ENCODE measurements at regions not wholly inside any gene's neighbourhood (a gene's known extent, or its start where the extent isn't known, plus 50 kb on each side); places are given as distances from the start of the nearest gene placed in this dataset.

GRCh38 chr4:30471861-30472260 is 248.3 kb upstream of the PCDH7 start:
- Histone ChIP-seq H3K4me1 (ENCODE audit: insufficient read depth, low read length) (no peaks in the 10 kb centered on the region), H2AFZ (ENCODE audit: low read depth, low read length) (no peak overlapping the region), H3K27me3 (ENCODE audit: insufficient read depth, low read length) (no peaks in the 10 kb centered on the region), H3K4me3 (ENCODE audit: low read length) (no peak overlapping the region), H3K9me3 (ENCODE audit: low read length) (no peaks in the 10 kb centered on the region), H3K36me3 (ENCODE audit: insufficient read depth, low read length) (no peaks in the 10 kb centered on the region)

DNA sequence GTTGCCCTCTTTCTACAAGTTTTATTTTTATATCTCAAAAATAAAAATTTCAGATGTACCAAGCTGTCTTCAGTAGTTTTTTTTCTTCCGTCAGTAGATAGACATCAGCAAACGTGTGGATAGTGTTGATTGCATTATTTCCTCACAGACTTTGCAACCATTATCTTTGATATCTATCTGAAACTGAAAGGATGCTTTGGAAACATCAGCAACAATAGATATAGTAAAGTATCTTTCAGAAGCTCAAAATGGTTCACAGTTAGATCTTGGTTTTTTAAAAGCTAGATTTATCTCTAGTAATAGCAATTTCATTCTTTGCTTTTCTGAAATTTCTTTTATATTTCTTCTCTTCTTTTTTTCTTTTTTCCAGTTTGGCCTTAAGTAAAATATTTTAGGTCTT is 246.9 kb upstream of the PCDH7 start:
- Histone ChIP-seq H3K9me3 (ENCODE audit: low read length) (no peaks in the 10 kb centered on the region), H3K27me3 (ENCODE audit: insufficient read depth, low read length) (no peaks in the 10 kb centered on the region), H2AFZ (ENCODE audit: low read depth, low read length) (no peak overlapping the region), H3K4me1 (ENCODE audit: insufficient read depth, low read length) (no peaks in the 10 kb centered on the region), H3K4me3 (ENCODE audit: low read length) (no peak overlapping the region), H3K36me3 (ENCODE audit: insufficient read depth, low read length) (no peaks in the 10 kb centered on the region)

DNA sequence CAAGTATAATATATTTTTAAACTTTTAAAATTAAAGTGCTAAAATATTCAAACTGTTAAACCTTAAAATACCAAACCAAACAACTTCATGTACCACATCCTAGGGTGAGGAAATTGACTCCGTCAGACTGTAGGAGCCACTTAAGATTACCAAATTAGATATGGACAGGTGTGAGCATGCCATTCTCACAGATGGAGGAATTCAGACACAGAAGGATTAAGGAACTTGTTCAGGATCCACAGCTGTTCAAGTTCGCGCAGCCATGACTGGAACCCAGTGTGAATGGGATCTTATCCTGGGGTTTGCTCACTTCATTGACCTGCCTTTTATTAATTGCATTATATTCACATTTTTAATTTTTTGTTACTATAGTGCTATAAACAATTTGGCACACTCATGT is 224.9 kb upstream of the PCDH7 start:
- H3K4me1 ChIP-seq (ENCODE audit: insufficient read depth, low read length): no peaks in the 10 kb centered on the region
- H3K4me3 ChIP-seq (ENCODE audit: low read length): no peak overlapping the region
- H3K27me3 ChIP-seq (ENCODE audit: insufficient read depth, low read length): no peaks in the 10 kb centered on the region
- no peaks in the 10 kb centered on the region for H3K9me3 ChIP-seq (ENCODE audit: low read length)
- H3K36me3 ChIP-seq (ENCODE audit: insufficient read depth, low read length): no peaks in the 10 kb centered on the region
- H2AFZ ChIP-seq (ENCODE audit: low read depth, low read length): no peak overlapping the region

DNA sequence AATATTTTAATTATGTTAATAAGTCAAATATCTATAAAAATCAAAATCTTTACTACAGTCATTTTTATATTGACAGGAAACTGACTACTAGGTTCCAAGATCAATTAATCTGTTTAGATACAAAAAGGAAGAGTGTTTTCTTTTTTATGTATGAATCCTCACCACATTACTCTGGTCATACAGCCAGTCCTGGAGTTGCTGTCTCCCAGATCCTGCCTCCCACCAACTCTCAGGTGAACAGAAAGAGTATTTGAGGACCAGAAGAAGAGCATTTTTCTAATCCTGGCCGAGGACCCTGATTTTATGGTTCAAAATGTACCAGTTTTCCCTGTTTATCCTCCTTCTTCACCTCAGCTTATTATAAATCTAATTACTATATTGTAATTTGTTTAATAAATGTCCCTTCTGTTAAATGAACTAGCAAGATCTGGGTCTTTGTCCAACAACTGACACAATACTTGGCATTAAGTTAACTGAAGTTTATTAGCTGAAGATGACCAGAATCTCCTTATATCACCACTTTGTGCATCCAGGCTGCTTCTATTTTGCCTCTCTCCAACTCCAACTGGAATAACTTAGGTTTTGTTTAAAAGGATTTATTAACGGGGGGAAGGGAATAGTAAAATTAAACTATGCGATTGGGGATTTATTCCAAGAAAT is 224.4 kb upstream of the PCDH7 start:
- Histone ChIP-seq H3K27me3 (ENCODE audit: insufficient read depth, low read length) (no peaks in the 10 kb centered on the region), H2AFZ (ENCODE audit: low read depth, low read length) (no peak overlapping the region), H3K9me3 (ENCODE audit: low read length) (no peaks in the 10 kb centered on the region), H3K36me3 (ENCODE audit: insufficient read depth, low read length) (no peaks in the 10 kb centered on the region), H3K4me3 (ENCODE audit: low read length) (no peak overlapping the region), H3K4me1 (ENCODE audit: insufficient read depth, low read length) (no peaks in the 10 kb centered on the region)

DNA sequence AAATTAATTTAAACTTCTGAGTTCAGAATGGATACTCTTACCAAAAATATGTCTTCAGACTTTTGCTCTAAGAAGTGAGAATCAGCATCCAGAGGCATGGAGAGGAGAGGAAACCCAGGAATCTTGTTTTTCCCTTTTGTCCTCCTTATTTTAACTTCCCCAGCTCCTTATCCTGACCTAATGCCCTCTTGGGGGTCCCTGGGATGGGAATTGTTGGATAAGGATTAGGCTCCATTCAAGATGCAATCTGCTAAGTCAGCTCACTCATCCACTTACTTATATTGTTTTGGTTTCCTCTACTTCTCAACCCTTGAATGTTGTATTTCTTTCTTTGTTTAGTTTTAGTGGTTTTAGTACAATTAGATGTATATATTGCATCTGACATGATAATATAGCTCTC is 208.4 kb upstream of the PCDH7 start:
- Histone ChIP-seq H3K4me3 (ENCODE audit: low read length) (no peak overlapping the region), H2AFZ (ENCODE audit: low read depth, low read length) (no peak overlapping the region), H3K4me1 (ENCODE audit: insufficient read depth, low read length) (no peaks in the 10 kb centered on the region), H3K36me3 (ENCODE audit: insufficient read depth, low read length) (no peaks in the 10 kb centered on the region), H3K9me3 (ENCODE audit: low read length) (no peaks in the 10 kb centered on the region), H3K27me3 (ENCODE audit: insufficient read depth, low read length) (no peaks in the 10 kb centered on the region)

DNA sequence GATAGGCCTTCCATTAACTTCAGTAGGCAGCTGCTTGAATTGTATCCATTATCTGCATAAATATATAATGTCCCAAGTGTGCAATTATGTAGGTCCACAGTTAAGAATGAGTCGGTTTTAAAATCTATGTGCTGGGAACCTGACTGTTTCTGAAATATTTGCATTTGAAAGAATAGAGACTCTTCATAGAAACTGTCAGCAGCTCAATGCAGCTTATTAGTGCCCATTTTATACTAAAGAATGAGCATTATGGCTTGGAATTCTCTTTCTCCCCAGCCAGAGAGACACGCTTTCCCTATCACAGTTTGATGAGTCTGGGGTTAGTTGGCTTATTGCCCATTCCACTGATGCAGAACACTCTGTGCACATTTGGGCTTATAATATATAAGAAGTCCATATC is 202.0 kb upstream of the PCDH7 start:
- no peaks in the 10 kb centered on the region for H3K36me3 ChIP-seq (ENCODE audit: insufficient read depth, low read length)

GRCh38 chr4:30525662-30526315 is 194.4 kb upstream of the PCDH7 start:
- Histone ChIP-seq H3K9me3 (ENCODE audit: low read length) (no peaks in the 10 kb centered on the region), H3K27me3 (ENCODE audit: insufficient read depth, low read length) (no peaks in the 10 kb centered on the region), H3K4me1 (ENCODE audit: insufficient read depth, low read length) (peaks cover 6% of the 10 kb centered on the region), H3K36me3 (ENCODE audit: insufficient read depth, low read length) (no peaks in the 10 kb centered on the region), H3K4me3 (ENCODE audit: low read length) (no peak overlapping the region), H2AFZ (ENCODE audit: low read depth, low read length) (no peak overlapping the region)

More for the DNA sequence above, 202.0 kb upstream of the PCDH7 start:
- H3K9me3 ChIP-seq (ENCODE audit: low read length): no peaks in the 10 kb centered on the region
- H3K4me3 ChIP-seq (ENCODE audit: low read length): no peak overlapping the region
- no peak overlapping the region for H2AFZ ChIP-seq (ENCODE audit: low read depth, low read length)
- no peaks in the 10 kb centered on the region for H3K27me3 ChIP-seq (ENCODE audit: insufficient read depth, low read length)
- no peaks in the 10 kb centered on the region for H3K4me1 ChIP-seq (ENCODE audit: insufficient read depth, low read length)

GRCh38 chr4:30535255-30535654 is 184.9 kb upstream of the PCDH7 start:
- no peaks in the 10 kb centered on the region for H3K36me3 ChIP-seq (ENCODE audit: insufficient read depth, low read length)
- no peaks in the 10 kb centered on the region for H3K9me3 ChIP-seq (ENCODE audit: low read length)
- H3K4me3 ChIP-seq (ENCODE audit: low read length): no peak overlapping the region
- no peaks in the 10 kb centered on the region for H3K4me1 ChIP-seq (ENCODE audit: insufficient read depth, low read length)
- H2AFZ ChIP-seq (ENCODE audit: low read depth, low read length): no peak overlapping the region
- no peaks in the 10 kb centered on the region for H3K27me3 ChIP-seq (ENCODE audit: insufficient read depth, low read length)

DNA sequence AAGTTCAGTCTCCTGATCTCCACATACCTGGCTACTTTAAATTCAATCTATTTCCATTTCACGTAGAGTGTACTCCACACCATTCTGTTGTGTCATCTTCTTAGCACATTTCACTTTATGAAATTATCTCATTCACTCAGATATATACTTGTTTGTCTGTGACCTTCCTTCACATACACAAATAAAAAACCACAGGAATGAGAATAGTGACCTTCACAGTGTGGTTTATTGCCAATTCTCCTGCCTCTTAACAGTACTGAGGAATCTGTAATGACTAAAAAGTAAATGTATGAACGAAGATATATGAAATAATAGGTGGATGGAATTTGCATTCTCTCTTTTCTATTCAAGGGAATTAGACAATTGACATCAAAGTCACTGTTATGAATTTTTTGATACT is 183.9 kb upstream of the PCDH7 start:
- Histone ChIP-seq H3K27me3 (ENCODE audit: insufficient read depth, low read length) (no peaks in the 10 kb centered on the region), H3K4me3 (ENCODE audit: low read length) (no peak overlapping the region), H3K4me1 (ENCODE audit: insufficient read depth, low read length) (no peaks in the 10 kb centered on the region), H3K36me3 (ENCODE audit: insufficient read depth, low read length) (no peaks in the 10 kb centered on the region), H2AFZ (ENCODE audit: low read depth, low read length) (no peak overlapping the region), H3K9me3 (ENCODE audit: low read length) (no peaks in the 10 kb centered on the region)

- no peak overlapping the region for H2AFZ ChIP-seq (ENCODE audit: low read depth, low read length)
- H3K27me3 ChIP-seq (ENCODE audit: insufficient read depth, low read length): no peaks in the 10 kb centered on the region
- no peaks in the 10 kb centered on the region for H3K4me1 ChIP-seq (ENCODE audit: insufficient read depth, low read length)
- H3K36me3 ChIP-seq (ENCODE audit: insufficient read depth, low read length): no peaks in the 10 kb centered on the region
- no peak overlapping the region for H3K4me3 ChIP-seq (ENCODE audit: low read length)
- no peaks in the 10 kb centered on the region for H3K9me3 ChIP-seq (ENCODE audit: low read length)
These were observed 182.7 kb upstream of the PCDH7 start for GRCh38 chr4:30537456-30537855.

DNA sequence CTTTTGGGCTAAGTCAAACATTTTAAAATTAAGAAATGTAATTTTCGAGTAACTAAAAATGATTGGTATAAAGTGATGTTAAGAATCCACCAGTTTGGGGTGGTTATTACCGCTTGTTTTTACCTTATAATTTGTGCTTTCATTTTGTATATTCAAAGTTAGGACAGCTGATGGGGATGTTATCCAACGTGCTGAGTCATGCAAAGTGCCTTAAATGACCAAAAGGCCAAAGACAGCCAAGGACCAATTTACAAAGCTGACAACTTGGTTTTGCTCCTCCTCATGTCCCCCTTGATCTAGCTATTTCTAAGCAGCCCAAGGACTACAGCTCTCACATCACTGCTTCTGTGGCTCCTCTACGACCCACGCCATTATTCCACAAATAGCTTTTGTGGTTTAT is 181.4 kb upstream of the PCDH7 start:
- no peak overlapping the region for H2AFZ ChIP-seq (ENCODE audit: low read depth, low read length)
- no peak overlapping the region for H3K4me3 ChIP-seq (ENCODE audit: low read length)
- H3K36me3 ChIP-seq (ENCODE audit: insufficient read depth, low read length): no peaks in the 10 kb centered on the region
- no peaks in the 10 kb centered on the region for H3K4me1 ChIP-seq (ENCODE audit: insufficient read depth, low read length)
- no peaks in the 10 kb centered on the region for H3K9me3 ChIP-seq (ENCODE audit: low read length)
- H3K27me3 ChIP-seq (ENCODE audit: insufficient read depth, low read length): no peaks in the 10 kb centered on the region

DNA sequence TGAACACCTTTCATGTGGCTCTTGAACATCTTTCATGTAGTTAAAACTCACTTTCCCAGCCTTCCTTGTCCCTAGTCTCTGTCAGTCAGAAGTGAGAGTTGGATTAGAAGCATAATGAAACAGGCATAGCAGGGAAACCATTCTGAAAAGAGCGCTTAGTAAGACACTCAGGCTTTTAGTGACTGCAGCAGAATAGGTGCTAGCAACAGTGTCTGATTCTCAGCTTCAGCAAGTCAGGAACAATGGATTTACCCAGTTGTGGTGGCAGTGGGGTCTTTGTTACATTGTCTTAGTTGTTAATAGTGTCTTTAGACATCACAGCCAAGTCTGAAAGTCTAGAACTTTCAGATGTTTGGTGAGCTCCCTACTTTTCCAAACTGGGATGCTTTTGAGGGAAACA is 177.1 kb upstream of the PCDH7 start:
- no peak overlapping the region for H3K4me3 ChIP-seq (ENCODE audit: low read length)
- no peaks in the 10 kb centered on the region for H3K36me3 ChIP-seq (ENCODE audit: insufficient read depth, low read length)

GRCh38 chr4:30553151-30553550 is 167.0 kb upstream of the PCDH7 start:
- Histone ChIP-seq H3K9me3 (ENCODE audit: low read length) (no peaks in the 10 kb centered on the region), H2AFZ (ENCODE audit: low read depth, low read length) (no peak overlapping the region), H3K27me3 (ENCODE audit: insufficient read depth, low read length) (no peaks in the 10 kb centered on the region), H3K4me1 (ENCODE audit: insufficient read depth, low read length) (no peaks in the 10 kb centered on the region), H3K36me3 (ENCODE audit: insufficient read depth, low read length) (no peaks in the 10 kb centered on the region), H3K4me3 (ENCODE audit: low read length) (no peak overlapping the region)

More for the DNA sequence above, 177.1 kb upstream of the PCDH7 start:
- Histone ChIP-seq H3K4me1 (ENCODE audit: insufficient read depth, low read length) (no peaks in the 10 kb centered on the region), H2AFZ (ENCODE audit: low read depth, low read length) (no peak overlapping the region), H3K27me3 (ENCODE audit: insufficient read depth, low read length) (no peaks in the 10 kb centered on the region), H3K9me3 (ENCODE audit: low read length) (no peaks in the 10 kb centered on the region)

GRCh38 chr4:30553706-30554105 is 166.5 kb upstream of the PCDH7 start:
- Histone ChIP-seq H3K9me3 (ENCODE audit: low read length) (no peaks in the 10 kb centered on the region), H3K27me3 (ENCODE audit: insufficient read depth, low read length) (no peaks in the 10 kb centered on the region), H3K36me3 (ENCODE audit: insufficient read depth, low read length) (no peaks in the 10 kb centered on the region), H2AFZ (ENCODE audit: low read depth, low read length) (no peak overlapping the region), H3K4me3 (ENCODE audit: low read length) (no peak overlapping the region), H3K4me1 (ENCODE audit: insufficient read depth, low read length) (no peaks in the 10 kb centered on the region)

Data from neuron (in vitro differentiated cells).